Lower leg skin (tissue), 4 donors: ENCODE measurements at regions not wholly inside any gene's neighbourhood (a gene's known extent, or its start where the extent isn't known, plus 50 kb on each side); places are given as distances from the start of the nearest gene placed in this dataset.

Experiments used
- DNase-seq, 2 donors: peaks; one replicate each; pipeline ENCODE4 v3.0.0-alpha.2; 2019; ENCODE audit warnings: low spot score in 2 of 2
- H3K4me3 ChIP-seq: fragments of 200-600 bp; sonication (generic); 2 replicates; pipeline ENCODE4 v1.5.1; 2017; ENCODE audit warnings: mild to moderate bottlenecking, low read depth; ENCODE audit not compliant: poor library complexity, severe bottlenecking
- CTCF ChIP-seq, 3 donors: fragments of 450-650 bp; IDR thresholded peaks; one replicate each; pipeline ENCODE4 v1.5.1; 2016; ENCODE audit warnings: antibody characterized with exemption in 3 of 3, mild to moderate bottlenecking in 3 of 3, moderate library complexity in 2 of 3
- POLR2A ChIP-seq, 2 donors: fragments of 450-650 bp; IDR thresholded peaks; one replicate each; pipeline ENCODE4 v1.6.1; 2016 to 2017; ENCODE audit warnings: antibody characterized with exemption in 2 of 2, mild to moderate bottlenecking in 1 of 2, moderate library complexity in 1 of 2
- WGBS, 2 donors: methylation state at CpG; one replicate each; pipeline ENCODE4 v1.1.5; 2018; 5-methylcytosine and 5-hydroxymethylcytosine counted together
- intact Hi-C: fragments of 100-400 bp; cut with DNase I; formaldehyde crosslinking; loops from one replicate; pipeline ENCODE4 v1.15.0; 2023; ENCODE audit warnings: low total_unique reads

DNA sequence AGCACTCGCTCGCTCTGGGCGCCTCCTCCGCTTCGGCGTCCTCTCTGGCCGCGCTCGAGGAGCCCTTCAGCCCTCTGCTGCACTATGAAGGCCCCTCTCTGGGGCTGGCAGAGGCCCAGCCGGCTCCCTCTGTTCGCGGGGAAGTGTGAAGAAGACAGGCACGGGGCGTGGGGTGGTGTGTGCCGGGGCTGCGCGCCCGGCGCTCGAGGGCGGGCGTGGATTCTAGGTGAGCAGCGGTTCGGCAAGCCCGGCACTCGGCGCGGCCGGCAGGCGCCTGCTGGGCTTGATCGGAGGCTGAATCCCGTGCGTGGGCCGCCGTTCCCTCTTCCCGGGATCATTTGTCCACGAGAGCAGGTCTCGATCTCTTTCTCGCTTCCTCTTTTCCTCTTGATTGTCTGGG is 153.0 kb downstream of the SLC35B3 start:
- no peak for DNase-seq
- WGBS, 2 donors: 95 to 97% methylated on average over 39 of the region's 39 CpGs
- no peak overlapping the region for H3K4me3 ChIP-seq
- intact Hi-C loops: no loop called here
- TF ChIP-seq CTCF (IDR thresholded peaks at IDR 0.05): no peak
- no peak for TF ChIP-seq POLR2A (IDR thresholded peaks at IDR 0.05)

DNA sequence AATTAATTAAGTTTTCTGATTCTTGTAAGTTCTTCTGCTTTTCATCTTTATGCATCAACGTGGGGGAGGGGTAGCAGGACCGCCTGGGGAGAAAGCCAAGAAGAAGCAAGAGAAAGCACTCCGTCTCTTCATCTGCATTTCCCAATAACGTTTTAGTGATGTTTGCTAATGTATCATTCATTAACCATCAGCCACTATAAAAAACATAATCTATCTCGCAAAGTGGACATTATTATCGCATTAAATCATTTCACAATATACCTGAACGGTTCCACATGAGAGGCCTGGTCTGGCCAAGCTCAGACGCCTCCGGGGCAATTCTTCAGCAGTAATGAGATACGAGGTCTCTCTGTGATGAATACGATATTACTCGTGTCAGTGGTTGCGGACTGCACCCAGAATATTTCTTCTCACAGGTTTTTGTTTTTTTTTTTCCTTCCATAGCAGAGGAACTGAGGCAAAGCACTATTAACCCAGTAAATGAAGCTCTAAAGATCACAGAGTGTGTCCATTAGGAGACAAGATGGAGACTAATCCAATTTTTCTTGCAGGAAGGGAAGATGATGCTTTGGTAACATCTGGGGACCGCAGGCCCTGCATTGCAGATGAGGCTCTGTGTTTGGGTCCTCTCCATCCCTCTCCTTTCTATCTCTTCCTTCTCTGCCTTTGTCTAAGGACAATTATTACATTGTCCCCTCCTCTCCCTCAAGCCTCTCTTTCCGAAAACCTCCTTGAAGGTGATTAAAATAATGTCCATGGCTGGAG is 156.1 kb downstream of the SLC35B3 start:
- no peak for TF ChIP-seq POLR2A (IDR thresholded peaks at IDR 0.05)
- no peak for TF ChIP-seq CTCF (IDR thresholded peaks at IDR 0.05)
- intact Hi-C loops: no loop called here
- no peak overlapping the region for H3K4me3 ChIP-seq
- WGBS, 2 donors: 59 to 64% methylated on average over 15 of the region's 15 CpGs
- no peak for DNase-seq

GRCh38 chr6:8278562-8278961 is 156.8 kb downstream of the SLC35B3 start:
- intact Hi-C loops: no loop called here
- H3K4me3 ChIP-seq: no peak overlapping the region
- no peak for DNase-seq
- WGBS, 2 donors: 81 to 82% methylated on average over 8 of the region's 8 CpGs
- TF ChIP-seq POLR2A (IDR thresholded peaks at IDR 0.05): no peak
- TF ChIP-seq CTCF (IDR thresholded peaks at IDR 0.05): no peak

DNA sequence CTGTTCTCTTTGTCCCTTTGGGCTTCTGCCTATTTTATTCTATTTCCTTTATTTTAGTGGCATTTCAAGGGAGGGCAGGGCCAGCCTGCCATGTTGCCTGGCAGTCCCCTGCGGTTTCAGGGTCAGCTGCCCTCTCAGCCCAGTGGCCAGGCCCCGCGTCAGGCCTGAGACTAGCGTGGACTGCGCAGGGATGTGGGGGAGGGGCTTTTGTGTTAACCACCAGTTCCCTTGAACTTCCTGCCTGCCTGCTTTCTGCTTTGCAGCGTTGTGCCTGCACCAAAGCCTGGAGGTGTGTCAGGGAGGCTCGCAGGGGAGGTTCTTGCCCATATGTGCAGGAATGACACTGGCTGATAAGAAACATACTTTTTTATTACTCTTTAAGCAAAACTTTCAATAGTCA is 157.6 kb downstream of the SLC35B3 start:
- no peak for DNase-seq
- 42 to 48% methylated on average over 7 of the region's 7 CpGs for WGBS, 2 donors
- TF ChIP-seq CTCF (IDR thresholded peaks at IDR 0.05) (no peak), POLR2A (IDR thresholded peaks at IDR 0.05) (no peak)
- no peak overlapping the region for H3K4me3 ChIP-seq
- intact Hi-C loops: no loop called here

DNA sequence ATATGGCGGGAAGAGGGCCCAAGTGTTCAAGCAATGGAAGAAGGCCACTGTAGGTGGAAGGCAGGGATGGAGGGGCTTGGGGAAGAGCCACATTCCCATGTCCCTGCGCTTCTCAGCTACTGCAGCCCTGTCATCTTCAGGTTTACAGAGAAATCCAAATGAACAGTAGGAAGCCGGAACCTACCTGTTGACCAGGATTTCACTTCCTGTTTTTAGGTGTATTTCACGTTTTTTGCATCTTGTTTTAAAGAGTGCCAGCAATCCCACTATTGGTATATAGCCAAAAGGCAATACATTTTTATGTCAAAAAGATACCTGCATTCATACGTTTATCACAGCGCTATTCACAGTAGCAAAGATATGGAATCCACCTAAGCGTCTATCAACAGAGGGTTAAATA is 159.2 kb downstream of the SLC35B3 start:
- 77 to 85% methylated on average over 7 of the region's 7 CpGs for WGBS, 2 donors
- DNase-seq: no peak
- TF ChIP-seq CTCF (IDR thresholded peaks at IDR 0.05): no peak
- TF ChIP-seq POLR2A (IDR thresholded peaks at IDR 0.05): no peak
- no peak overlapping the region for H3K4me3 ChIP-seq
- intact Hi-C loops: no loop called here

DNA sequence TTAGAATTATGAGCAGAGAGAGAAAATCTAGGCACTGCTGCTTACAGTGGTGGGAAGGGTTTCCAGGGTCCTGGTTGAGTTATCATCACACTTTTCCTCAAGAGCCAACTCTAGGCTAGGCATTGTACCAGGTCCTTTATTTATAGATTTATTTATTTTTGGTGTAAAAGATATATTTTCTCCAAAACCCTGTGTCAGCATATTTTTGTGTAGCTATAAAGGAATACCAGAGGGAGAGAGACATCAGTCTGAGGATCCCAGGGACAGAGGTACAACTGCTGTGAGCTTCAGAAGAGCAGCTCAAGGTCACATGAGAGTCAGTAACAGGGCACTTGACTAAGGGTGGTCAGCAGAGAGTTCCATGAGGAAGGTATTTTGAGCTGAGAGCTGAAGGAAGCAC is 159.7 kb downstream of the SLC35B3 start:
- TF ChIP-seq POLR2A (IDR thresholded peaks at IDR 0.05) (no peak), CTCF (IDR thresholded peaks at IDR 0.05) (no peak)
- H3K4me3 ChIP-seq: no peak overlapping the region
- intact Hi-C loops: no loop called here
- DNase-seq: no peak
